Colonic mucosa (tissue), 4 donors: ENCODE measurements at regions not wholly inside any gene's neighbourhood (a gene's known extent, or its start where the extent isn't known, plus 50 kb on each side); places are given as distances from the start of the nearest gene placed in this dataset.

Source experiments
- DNase-seq: peaks from one replicate; pipeline ENCODE4 v3.0.0-alpha.2; 2020
- H3K27ac ChIP-seq: fragments of 200-600 bp; one replicate; pipeline ENCODE4 v1.8.0; 2021
- H3K27me3 ChIP-seq: fragments of 200-600 bp; one replicate; pipeline ENCODE4 v1.8.0; 2021
- H3K36me3 ChIP-seq: fragments of 200-600 bp; one replicate; pipeline ENCODE4 v1.8.0; 2021
- H3K4me1 ChIP-seq: fragments of 200-600 bp; one replicate; pipeline ENCODE4 v1.8.0; 2021; ENCODE audit warnings: mild to moderate bottlenecking
- H3K4me3 ChIP-seq: fragments of 200-600 bp; one replicate; pipeline ENCODE4 v1.8.0; 2021
- H3K9ac ChIP-seq, 2 donors: one replicate each; pipeline ENCODE4 v1.7.0; 2013; ENCODE audit warnings: control low read depth in 2 of 2, low read depth in 2 of 2, low read length in 2 of 2
- H3K9me3 ChIP-seq: fragments of 200-600 bp; one replicate; pipeline ENCODE4 v1.8.0; 2021
- CTCF ChIP-seq: fragments of 200-600 bp; IDR thresholded peaks from one replicate; pipeline ENCODE4 v1.8.0; 2022; ENCODE audit warnings: antibody characterized with exemption, mild to moderate bottlenecking
- intact Hi-C: fragments of 100-400 bp; cut with DNase I; formaldehyde crosslinking; loops from one replicate; pipeline ENCODE4 v1.14.1; 2022
- donor health status: healthy.
- donor health status: DM: no; HTN: no; CAD: no.
- donor health status: DM: no; HTN: no; CAD: no.

GRCh38 chr19:29390742-29391141, 135.1 kb upstream of the VSTM2B start:
- Histone ChIP-seq H3K9me3 (no peaks in the 10 kb centered on the region), H3K27ac (no peak overlapping the region), H3K4me1 (no peaks in the 10 kb centered on the region), H3K4me3 (no peak overlapping the region), H3K27me3 (no peaks in the 10 kb centered on the region), H3K36me3 (no peaks in the 10 kb centered on the region), H3K9ac (no peak overlapping the region)
- intact Hi-C loops: no loop called here
- no peak for TF ChIP-seq CTCF
- DNase-seq: no peak

- H3K27ac ChIP-seq: no peak overlapping the region
- H3K9ac ChIP-seq: no peak overlapping the region
- H3K4me1 ChIP-seq: no peaks in the 10 kb centered on the region
- no peaks in the 10 kb centered on the region for H3K36me3 ChIP-seq
- H3K9me3 ChIP-seq: no peaks in the 10 kb centered on the region
- H3K4me3 ChIP-seq: no peak overlapping the region
- no peak for DNase-seq
- intact Hi-C loops: no loop called here
- no peaks in the 10 kb centered on the region for H3K27me3 ChIP-seq
- TF ChIP-seq CTCF: no peak
Measured at GRCh38 chr19:29393915-29394460, 131.8 kb upstream of the VSTM2B start.

- H3K27me3 ChIP-seq: no peaks in the 10 kb centered on the region
- H3K9me3 ChIP-seq: no peaks in the 10 kb centered on the region
- no peak overlapping the region for H3K27ac ChIP-seq
- H3K4me3 ChIP-seq: no peak overlapping the region
- TF ChIP-seq CTCF: no peak
- H3K4me1 ChIP-seq: no peaks in the 10 kb centered on the region
- intact Hi-C loops: no loop called here
- H3K36me3 ChIP-seq: no peaks in the 10 kb centered on the region
- no peak overlapping the region for H3K9ac ChIP-seq
- DNase-seq: no peak
Measured at GRCh38 chr19:29395111-29395733, 130.6 kb upstream of the VSTM2B start.

GRCh38 chr19:29395734-29396414, 129.9 kb upstream of the VSTM2B start:
- no peak overlapping the region for H3K4me3 ChIP-seq
- no peak overlapping the region for H3K27ac ChIP-seq
- intact Hi-C loops: no loop called here
- H3K4me1 ChIP-seq: no peaks in the 10 kb centered on the region
- H3K9me3 ChIP-seq: no peaks in the 10 kb centered on the region
- no peak for TF ChIP-seq CTCF
- no peak for DNase-seq
- no peak overlapping the region for H3K9ac ChIP-seq
- H3K36me3 ChIP-seq: no peaks in the 10 kb centered on the region
- H3K27me3 ChIP-seq: no peaks in the 10 kb centered on the region

GRCh38 chr19:29396925-29397324, 128.9 kb upstream of the VSTM2B start:
- no peaks in the 10 kb centered on the region for H3K4me1 ChIP-seq
- no peak overlapping the region for H3K9ac ChIP-seq
- intact Hi-C loops: no loop called here
- H3K4me3 ChIP-seq: no peak overlapping the region
- H3K9me3 ChIP-seq: no peaks in the 10 kb centered on the region
- DNase-seq: no peak
- H3K27ac ChIP-seq: no peak overlapping the region
- no peaks in the 10 kb centered on the region for H3K27me3 ChIP-seq
- no peaks in the 10 kb centered on the region for H3K36me3 ChIP-seq
- TF ChIP-seq CTCF: no peak
